Right lobe of liver (tissue), 4 donors: ENCODE measurements at regions not wholly inside any gene's neighbourhood (a gene's known extent, or its start where the extent isn't known, plus 50 kb on each side); places are given as distances from the start of the nearest gene placed in this dataset.

Experiments
- POLR2A ChIP-seq: fragments of 450-650 bp; IDR thresholded peaks from one replicate; pipeline ENCODE4 v1.6.1; 2017; ENCODE audit warnings: antibody characterized with exemption, mild to moderate bottlenecking
- TF ChIP-seq, protein P1 (sequence below), 4 donors: fragments of 200-600 bp in 3 of 4; fragments of 450-650 bp in 1 of 4; IDR thresholded peaks; one replicate each; pipeline versions ENCODE4 v1.5.1 to v1.8.0; 2016 to 2022; ENCODE audit warnings: antibody characterized with exemption in 4 of 4, mild to moderate bottlenecking in 2 of 4
- donor health status: DM: no; HTN: no; CAD: no.
- donor health status: DM: no; HTN: no; CAD: no.
- donor health status: DM: no; HTN: yes; CAD: no.

DNA sequence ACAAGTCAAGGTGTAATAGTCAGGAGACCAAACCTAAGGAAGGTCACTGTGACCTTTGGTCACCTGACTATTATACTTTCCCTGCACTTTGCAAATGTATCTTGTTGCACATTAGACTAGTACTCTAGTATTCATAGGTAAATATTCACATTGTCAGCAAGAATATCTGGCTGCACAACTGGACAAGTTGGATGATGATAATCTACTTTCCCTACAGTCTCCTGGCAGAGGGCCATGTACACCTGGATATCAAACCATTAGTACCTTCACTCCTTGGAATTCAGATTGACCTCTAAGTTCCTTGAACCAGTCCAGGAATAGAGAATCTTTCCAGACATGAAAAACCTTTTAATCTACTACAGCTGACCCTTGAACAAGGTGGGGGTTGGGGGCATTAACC lies 344.8 kb downstream of the DEPDC1B start:
- TF ChIP-seq, protein P1, sequence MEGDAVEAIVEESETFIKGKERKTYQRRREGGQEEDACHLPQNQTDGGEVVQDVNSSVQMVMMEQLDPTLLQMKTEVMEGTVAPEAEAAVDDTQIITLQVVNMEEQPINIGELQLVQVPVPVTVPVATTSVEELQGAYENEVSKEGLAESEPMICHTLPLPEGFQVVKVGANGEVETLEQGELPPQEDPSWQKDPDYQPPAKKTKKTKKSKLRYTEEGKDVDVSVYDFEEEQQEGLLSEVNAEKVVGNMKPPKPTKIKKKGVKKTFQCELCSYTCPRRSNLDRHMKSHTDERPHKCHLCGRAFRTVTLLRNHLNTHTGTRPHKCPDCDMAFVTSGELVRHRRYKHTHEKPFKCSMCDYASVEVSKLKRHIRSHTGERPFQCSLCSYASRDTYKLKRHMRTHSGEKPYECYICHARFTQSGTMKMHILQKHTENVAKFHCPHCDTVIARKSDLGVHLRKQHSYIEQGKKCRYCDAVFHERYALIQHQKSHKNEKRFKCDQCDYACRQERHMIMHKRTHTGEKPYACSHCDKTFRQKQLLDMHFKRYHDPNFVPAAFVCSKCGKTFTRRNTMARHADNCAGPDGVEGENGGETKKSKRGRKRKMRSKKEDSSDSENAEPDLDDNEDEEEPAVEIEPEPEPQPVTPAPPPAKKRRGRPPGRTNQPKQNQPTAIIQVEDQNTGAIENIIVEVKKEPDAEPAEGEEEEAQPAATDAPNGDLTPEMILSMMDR (IDR thresholded peaks at IDR 0.05), result no peak
- TF ChIP-seq POLR2A, result no peak
